ENCODE measurements at regions not wholly inside any gene's neighbourhood (a gene's known extent, or its start where the extent isn't known, plus 50 kb on each side); places are given as distances from the start of the nearest gene placed in this dataset.

DNA sequence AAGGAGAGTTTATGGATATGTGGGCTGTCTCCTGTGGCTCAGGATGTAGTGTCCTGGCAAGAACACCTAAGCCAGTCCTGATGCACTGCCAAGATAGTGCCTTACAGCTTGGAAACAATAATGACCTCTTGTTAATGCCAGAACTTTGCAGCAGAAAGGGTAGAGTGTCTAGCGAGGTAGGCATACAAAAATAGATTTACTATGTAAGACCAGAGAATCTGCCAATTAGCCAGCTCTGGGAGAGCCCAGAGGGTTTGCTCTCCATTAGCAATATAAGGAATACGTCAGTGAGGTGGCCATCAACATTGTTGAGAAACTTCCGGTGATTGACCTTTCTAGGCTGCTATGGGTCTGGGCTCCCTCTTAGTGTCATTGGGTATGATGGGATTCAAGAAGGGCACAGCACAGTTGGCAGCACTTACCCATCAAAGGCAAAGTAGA lies 178.5 kb upstream of the GALNT2 start:
- no peak for DNase-seq
- in situ Hi-C loops (cut with MboI; ENCODE audit: low pct_ligation_motif_present in 1 of 4, low pct_unique_long_range_greater_than_20kb in 1 of 4, low sequenced_read_pairs in 3 of 4) (no loop called here), intact Hi-C loops (cut with DNase I; ENCODE audit: low total_unique reads) (no loop called here)
- no peaks in the 10 kb centered on the region for H3K27me3 ChIP-seq
- H3K4me3 ChIP-seq, result no peak overlapping the region
- H3K36me3 ChIP-seq, result no peaks in the 10 kb centered on the region
- peaks cover 0 to 4% (median 0%) of the 10 kb centered on the region in 4 donors for H3K4me1 ChIP-seq
- no peaks in the 10 kb centered on the region for H3K9me3 ChIP-seq
- TF ChIP-seq POLR2AphosphoS5 (IDR thresholded peaks at IDR 0.05) (no peak), EP300 (IDR thresholded peaks at IDR 0.05; ENCODE audit: low read depth) (no peak), POLR2A (IDR thresholded peaks at IDR 0.05) (no peak)
- TF ChIP-seq, protein P1, sequence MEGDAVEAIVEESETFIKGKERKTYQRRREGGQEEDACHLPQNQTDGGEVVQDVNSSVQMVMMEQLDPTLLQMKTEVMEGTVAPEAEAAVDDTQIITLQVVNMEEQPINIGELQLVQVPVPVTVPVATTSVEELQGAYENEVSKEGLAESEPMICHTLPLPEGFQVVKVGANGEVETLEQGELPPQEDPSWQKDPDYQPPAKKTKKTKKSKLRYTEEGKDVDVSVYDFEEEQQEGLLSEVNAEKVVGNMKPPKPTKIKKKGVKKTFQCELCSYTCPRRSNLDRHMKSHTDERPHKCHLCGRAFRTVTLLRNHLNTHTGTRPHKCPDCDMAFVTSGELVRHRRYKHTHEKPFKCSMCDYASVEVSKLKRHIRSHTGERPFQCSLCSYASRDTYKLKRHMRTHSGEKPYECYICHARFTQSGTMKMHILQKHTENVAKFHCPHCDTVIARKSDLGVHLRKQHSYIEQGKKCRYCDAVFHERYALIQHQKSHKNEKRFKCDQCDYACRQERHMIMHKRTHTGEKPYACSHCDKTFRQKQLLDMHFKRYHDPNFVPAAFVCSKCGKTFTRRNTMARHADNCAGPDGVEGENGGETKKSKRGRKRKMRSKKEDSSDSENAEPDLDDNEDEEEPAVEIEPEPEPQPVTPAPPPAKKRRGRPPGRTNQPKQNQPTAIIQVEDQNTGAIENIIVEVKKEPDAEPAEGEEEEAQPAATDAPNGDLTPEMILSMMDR (IDR thresholded peaks at IDR 0.05), result no peak
- peak overlapping the region in 3 of 4 donors; percentile 4 to 59 (median 14) for H3K27ac ChIP-seq
- 89 to 100% methylated on average over 1 to 3 of the region's 3 CpGs for WGBS, 2 donors (ENCODE audit: low coverage in 1 of 2)

DNA sequence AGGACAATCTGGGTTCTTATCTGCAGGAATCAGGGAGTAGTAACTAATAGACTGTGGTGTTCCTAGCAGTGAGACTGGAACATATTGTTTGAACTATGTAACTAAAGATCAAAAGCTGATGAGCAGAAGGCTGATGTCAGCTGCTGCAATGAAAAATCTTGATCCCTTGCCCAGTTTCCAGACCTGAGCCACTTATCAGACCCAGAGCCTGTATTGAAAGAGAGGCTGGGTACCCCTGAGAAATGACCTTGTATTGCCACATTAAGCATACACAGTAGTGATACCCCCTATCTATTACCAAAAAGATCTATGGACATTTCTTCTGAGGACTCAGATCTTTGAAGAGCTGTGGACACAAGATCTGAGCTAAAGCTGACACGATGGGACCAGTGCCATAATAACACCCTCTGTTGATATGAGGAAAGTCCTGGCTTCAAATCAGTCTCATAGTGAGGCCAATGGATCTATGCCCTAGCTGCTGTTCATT lies 178.0 kb upstream of the GALNT2 start:
- in situ Hi-C loops (cut with MboI; ENCODE audit: low pct_ligation_motif_present in 1 of 4, low pct_unique_long_range_greater_than_20kb in 1 of 4, low sequenced_read_pairs in 3 of 4) (no loop called here), intact Hi-C loops (cut with DNase I; ENCODE audit: low total_unique reads) (no loop called here)
- no peak for DNase-seq
- Histone ChIP-seq H3K4me3 (no peak overlapping the region), H3K27ac (peak overlapping the region in 3 of 4 donors; percentile 4 to 59 (median 14)), H3K36me3 (no peaks in the 10 kb centered on the region), H3K4me1 (peaks cover 0 to 4% (median 0%) of the 10 kb centered on the region in 4 donors), H3K9me3 (no peaks in the 10 kb centered on the region), H3K27me3 (no peaks in the 10 kb centered on the region)
- TF ChIP-seq POLR2A (IDR thresholded peaks at IDR 0.05) (no peak), EP300 (IDR thresholded peaks at IDR 0.05; ENCODE audit: low read depth) (no peak), POLR2AphosphoS5 (IDR thresholded peaks at IDR 0.05) (no peak)
- TF ChIP-seq, protein P1 (IDR thresholded peaks at IDR 0.05), result no peak
- WGBS, 2 donors (ENCODE audit: low coverage in 1 of 2), result 67 to 80% methylated on average over 1 of the region's 1 CpG

DNA sequence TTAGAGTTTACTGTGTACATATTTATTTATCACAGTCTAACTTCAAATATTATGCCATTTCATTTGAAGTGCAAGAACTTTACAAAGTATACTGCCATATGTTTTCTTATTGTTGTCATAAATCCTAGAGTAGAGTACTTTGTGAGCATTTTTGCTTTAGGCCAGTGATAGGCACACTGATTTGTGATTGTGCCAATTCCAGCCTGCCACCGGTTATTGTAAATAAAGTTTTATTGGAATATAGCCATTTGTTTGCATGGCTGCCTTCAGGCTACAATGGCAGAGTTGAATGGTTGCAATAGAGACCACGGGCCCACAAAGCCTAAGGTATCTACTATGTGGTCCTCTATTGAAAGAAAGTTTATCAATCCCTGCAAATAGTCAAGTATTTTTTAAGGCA lies 175.8 kb upstream of the GALNT2 start:
- intact Hi-C loops (cut with DNase I; ENCODE audit: low total_unique reads), result no loop called here

DNA sequence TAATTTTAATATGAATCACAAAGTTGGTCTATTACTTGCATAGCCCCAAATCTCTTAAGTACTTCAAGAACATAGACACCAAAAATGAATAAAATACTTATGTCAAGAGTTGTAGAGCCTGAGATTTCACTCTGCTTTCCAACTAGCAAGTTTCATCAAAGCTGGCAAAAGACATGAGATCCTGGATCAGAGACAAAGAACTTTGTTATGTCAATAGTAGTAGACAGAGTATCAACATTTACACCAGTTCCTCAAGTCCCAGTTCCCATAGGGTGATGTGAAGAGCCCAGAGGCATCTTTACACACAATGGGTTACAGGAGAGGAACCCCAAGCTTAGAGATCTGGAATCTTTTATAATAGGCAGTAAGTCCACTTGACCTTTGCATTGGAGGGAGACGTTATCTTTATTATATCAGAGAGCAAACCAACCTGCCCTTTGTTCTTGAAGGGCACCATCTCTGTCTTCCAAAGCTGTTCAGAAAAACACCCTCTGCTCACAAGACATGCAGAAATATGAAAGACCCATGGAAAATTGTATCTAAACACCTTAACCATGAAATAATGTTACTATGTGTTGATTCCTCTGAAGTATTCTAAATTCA lies 174.4 kb upstream of the GALNT2 start:
- Histone ChIP-seq H3K36me3 (no peaks in the 10 kb centered on the region), H3K27me3 (no peaks in the 10 kb centered on the region), H3K4me3 (no peak overlapping the region), H3K27ac (no peak overlapping the region), H3K4me1 (peaks cover 0 to 4% (median 0%) of the 10 kb centered on the region in 4 donors), H3K9me3 (no peaks in the 10 kb centered on the region)
- DNase-seq, result no peak
- TF ChIP-seq POLR2AphosphoS5 (IDR thresholded peaks at IDR 0.05) (no peak), POLR2A (IDR thresholded peaks at IDR 0.05) (no peak), EP300 (IDR thresholded peaks at IDR 0.05; ENCODE audit: low read depth) (no peak)
- TF ChIP-seq, protein P1 (IDR thresholded peaks at IDR 0.05), result no peak
- in situ Hi-C loops (cut with MboI; ENCODE audit: low pct_ligation_motif_present in 1 of 4, low pct_unique_long_range_greater_than_20kb in 1 of 4, low sequenced_read_pairs in 3 of 4) (no loop called here), intact Hi-C loops (cut with DNase I; ENCODE audit: low total_unique reads) (no loop called here)
- 13 to 59% methylated on average over 1 of the region's 1 CpG for WGBS, 2 donors (ENCODE audit: low coverage in 1 of 2)

More for the DNA sequence above, 175.8 kb upstream of the GALNT2 start:
- TF ChIP-seq POLR2AphosphoS5 (IDR thresholded peaks at IDR 0.05) (no peak), POLR2A (IDR thresholded peaks at IDR 0.05) (no peak), EP300 (IDR thresholded peaks at IDR 0.05; ENCODE audit: low read depth) (no peak)
- TF ChIP-seq, protein P1 (IDR thresholded peaks at IDR 0.05), result no peak
- no peak overlapping the region for H3K4me3 ChIP-seq
- WGBS, 2 donors (ENCODE audit: low coverage in 1 of 2), result 63 to 67% methylated on average over 2 of the region's 2 CpGs
- H3K4me1 ChIP-seq, result peaks cover 0 to 4% (median 0%) of the 10 kb centered on the region in 4 donors
- H3K27ac ChIP-seq, result no peak overlapping the region
- H3K9me3 ChIP-seq, result no peaks in the 10 kb centered on the region
- no peaks in the 10 kb centered on the region for H3K36me3 ChIP-seq
- in situ Hi-C loops (cut with MboI; ENCODE audit: low pct_ligation_motif_present in 1 of 4, low pct_unique_long_range_greater_than_20kb in 1 of 4, low sequenced_read_pairs in 3 of 4), result no loop called here
- DNase-seq, result no peak
- no peaks in the 10 kb centered on the region for H3K27me3 ChIP-seq
